ENCODE measurements at regions not wholly inside any gene's neighbourhood (a gene's known extent, or its start where the extent isn't known, plus 50 kb on each side); places are given as distances from the start of the nearest gene placed in this dataset.

DNA sequence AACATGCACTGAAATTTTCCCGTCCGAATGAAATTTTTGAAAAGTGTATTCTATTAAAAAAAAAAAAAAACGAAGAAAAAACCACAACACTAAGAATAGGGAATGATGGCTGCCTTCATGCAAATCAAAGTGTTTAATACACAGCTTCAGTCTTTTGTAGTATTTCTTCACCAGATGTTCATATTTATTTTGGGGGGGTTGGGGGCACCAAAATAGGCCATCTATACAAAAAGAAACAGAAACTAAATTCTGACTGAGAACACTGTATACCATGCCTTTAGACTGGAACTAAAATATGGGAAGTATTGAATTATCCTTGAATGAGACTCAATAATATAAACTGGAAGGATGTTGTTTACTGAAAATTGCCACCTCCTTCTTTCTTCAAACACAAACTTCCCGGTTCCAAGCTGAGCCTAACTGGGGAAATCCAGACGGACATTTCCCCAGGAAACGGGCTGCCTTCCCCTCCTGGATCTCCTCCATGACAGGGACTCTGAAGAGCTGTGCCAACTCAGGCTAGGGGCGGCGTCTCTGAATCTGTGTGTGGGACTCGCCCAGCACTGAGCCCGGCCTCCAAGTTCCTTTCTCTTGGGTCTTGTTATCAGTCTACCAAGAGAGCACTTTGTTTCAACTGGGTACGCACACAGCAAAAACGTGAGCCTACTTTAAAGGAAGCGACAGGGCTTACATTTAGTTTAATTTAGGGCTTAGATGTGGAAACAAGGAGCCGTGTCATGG is 511.3 kb upstream of the ADAMTS16 start:
- no peak for DNase-seq (ENCODE audit: low read depth, low spot score)

- DNase-seq (ENCODE audit: low read depth, low spot score) = no peak
Measured at GRCh38 chr5:4630031-4630430, 510.1 kb upstream of the ADAMTS16 start.

DNA sequence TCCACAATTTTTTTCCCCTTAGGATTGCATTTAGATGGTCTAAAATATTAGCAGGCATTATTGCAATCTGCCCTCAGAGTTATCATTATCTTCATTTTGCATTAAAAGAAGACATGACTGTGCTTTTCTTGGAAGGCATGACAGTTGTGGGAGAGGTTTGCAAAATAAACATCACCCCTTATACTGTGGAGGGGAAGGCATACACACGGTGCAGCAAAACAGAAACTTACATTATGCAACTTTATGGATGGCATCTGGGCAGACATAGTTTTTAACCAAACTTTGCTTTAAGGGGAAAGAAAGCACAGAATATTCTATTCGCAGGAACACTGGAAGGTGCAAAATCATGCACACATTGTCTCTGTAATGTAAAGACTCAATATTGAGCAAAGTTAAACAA is 505.8 kb upstream of the ADAMTS16 start:
- DNase-seq (ENCODE audit: low read depth, low spot score) = no peak

GRCh38 chr5:4636378-4636777 is 503.8 kb upstream of the ADAMTS16 start:
- no peak for DNase-seq (ENCODE audit: low read depth, low spot score)

GRCh38 chr5:4639946-4640345 is 500.2 kb upstream of the ADAMTS16 start:
- DNase-seq (ENCODE audit: low read depth, low spot score) = no peak

GRCh38 chr5:4640795-4641194 is 499.3 kb upstream of the ADAMTS16 start:
- DNase-seq (ENCODE audit: low read depth, low spot score) = no peak

DNA sequence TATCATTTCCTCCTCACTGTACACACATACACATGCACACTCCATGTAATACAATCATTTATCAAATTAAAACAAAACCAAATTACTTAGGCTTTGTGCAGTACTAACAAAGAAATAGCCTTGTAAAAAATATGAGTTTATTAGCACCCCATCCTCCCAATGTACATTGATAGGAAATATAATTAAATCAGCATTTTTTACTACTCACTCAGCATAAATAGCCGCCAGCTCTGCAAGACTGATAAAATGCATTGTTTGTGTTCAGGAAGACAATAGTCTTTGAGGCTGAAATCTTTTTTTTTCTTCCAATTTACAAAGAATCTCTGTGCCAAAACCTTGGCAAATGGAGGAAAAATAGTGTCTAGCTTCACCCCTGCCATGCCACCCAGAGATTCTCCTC is 497.6 kb upstream of the ADAMTS16 start:
- no peak for DNase-seq (ENCODE audit: low read depth, low spot score)

DNA sequence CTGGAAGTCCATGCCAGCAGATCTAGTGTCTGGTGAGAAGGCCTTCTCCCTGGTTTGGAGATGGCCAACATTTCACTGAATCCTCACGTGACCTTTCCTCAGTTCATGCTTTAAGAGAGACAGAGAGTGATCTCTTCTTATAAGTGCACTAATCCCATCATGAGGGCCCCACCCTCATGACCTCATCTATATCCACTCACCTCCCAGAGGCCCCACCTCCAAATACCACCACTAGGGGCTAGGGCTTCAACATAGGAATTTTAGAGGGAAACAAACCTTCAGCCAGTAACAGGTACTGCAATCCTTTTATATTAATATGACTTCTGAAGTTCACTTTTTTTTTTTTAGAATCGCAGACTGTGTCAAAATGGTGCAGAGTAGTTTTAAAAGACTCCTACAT is 496.9 kb upstream of the ADAMTS16 start:
- no peak for DNase-seq (ENCODE audit: low read depth, low spot score)

DNA sequence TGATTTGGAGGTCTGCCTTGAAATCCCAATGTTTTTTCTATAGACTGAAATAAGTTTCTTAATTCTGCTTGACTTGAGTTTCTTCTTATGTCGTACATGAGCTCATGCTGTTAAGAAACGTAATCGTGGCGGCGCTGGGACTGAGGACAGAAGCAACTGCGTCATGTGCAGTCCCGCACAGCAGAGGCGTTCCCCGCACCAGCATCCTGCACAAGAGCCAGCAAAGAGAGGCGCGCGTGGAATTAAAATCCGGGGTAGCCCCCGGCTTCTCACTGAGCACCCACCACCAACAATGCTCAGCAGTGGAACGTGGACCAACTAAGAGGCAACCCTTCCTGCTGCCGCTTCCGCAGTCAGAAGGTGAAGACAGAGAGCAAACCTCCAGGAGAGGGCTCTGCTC is 496.2 kb upstream of the ADAMTS16 start:
- no peak for DNase-seq (ENCODE audit: low read depth, low spot score)

- no peak for DNase-seq (ENCODE audit: low read depth, low spot score)
Measured at GRCh38 chr5:4646715-4647375, 493.3 kb upstream of the ADAMTS16 start.

GRCh38 chr5:4647955-4648354 is 492.2 kb upstream of the ADAMTS16 start:
- no peak for DNase-seq (ENCODE audit: low read depth, low spot score)

GRCh38 chr5:4651806-4652565 is 488.1 kb upstream of the ADAMTS16 start:
- no peak for DNase-seq (ENCODE audit: low read depth, low spot score)

GRCh38 chr5:4653475-4653874 is 486.7 kb upstream of the ADAMTS16 start:
- DNase-seq (ENCODE audit: low read depth, low spot score) = no peak

- DNase-seq (ENCODE audit: low read depth, low spot score) = no peak
Measured at GRCh38 chr5:4659851-4660250, 480.3 kb upstream of the ADAMTS16 start.

DNA sequence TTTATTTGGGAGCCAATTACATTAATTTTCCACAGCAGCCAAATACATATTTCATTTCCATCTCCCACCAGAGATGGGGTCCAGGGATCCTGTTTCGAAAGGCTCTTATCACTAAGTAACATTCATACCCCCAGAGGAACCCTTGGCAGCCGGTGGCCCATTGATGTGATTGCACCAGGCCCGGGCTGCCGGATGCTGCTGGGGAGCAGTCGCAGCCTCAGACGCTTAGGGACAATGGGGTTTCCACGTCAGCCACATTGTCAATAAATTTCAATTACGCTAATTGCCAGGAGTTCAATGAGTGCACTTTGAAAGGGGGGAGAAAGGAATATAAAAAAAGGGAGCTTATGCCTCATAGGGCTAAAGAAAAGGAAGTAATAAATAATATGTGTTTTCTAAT is 478.8 kb upstream of the ADAMTS16 start:
- no peak for DNase-seq (ENCODE audit: low read depth, low spot score)

- no peak for DNase-seq (ENCODE audit: low read depth, low spot score)
Measured at GRCh38 chr5:4661836-4662235, 478.3 kb upstream of the ADAMTS16 start.

GRCh38 chr5:4662756-4663155 is 477.4 kb upstream of the ADAMTS16 start:
- DNase-seq (ENCODE audit: low read depth, low spot score) = no peak

GRCh38 chr5:4665911-4666310 is 474.2 kb upstream of the ADAMTS16 start:
- DNase-seq (ENCODE audit: low read depth, low spot score) = no peak

- DNase-seq (ENCODE audit: low read depth, low spot score) = no peak
Measured at GRCh38 chr5:4674166-4674565, 466.0 kb upstream of the ADAMTS16 start.

- no peak for DNase-seq (ENCODE audit: low read depth, low spot score)
Measured at GRCh38 chr5:4676934-4677333, 463.2 kb upstream of the ADAMTS16 start.

DNA sequence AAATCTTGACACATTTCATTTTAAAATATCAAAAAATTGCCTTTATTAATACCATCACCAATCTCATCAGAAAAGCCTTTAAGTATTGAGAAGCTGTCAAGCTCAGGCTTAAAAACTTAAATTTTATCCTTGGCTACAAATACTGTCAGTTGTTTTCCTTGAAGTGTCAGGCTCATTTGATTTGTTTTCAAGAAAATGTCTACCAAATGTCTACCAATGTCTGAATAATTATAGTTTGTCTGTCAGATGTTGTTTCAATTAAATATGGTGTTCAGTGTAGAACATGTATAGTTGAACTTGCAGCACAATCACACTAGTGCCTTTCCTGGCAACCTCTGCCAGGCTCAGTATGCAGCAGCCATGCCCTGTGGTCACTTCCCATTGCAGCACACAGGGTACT is 455.2 kb upstream of the ADAMTS16 start:
- DNase-seq (ENCODE audit: low read depth, low spot score) = no peak

DNA sequence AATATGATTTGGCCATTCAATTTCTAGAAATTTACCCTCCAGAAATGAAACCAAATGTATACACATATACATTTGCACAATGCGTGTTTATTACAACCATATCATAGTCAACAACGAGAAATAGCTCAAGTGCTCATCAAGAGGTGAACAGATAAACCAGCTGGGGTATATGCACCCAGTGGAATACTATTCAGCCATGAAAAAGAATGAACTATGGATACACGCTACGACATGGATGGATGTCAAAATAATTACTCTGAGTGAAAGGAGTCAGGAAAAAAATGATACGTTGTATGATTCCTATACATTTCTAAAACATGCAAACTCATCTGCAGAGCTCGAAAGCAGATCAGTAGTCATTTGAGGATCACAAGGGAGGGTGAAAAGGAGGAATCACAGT is 441.5 kb upstream of the ADAMTS16 start:
- no peak for DNase-seq (ENCODE audit: low read depth, low spot score)

GRCh38 chr5:4699592-4699991 is 440.5 kb upstream of the ADAMTS16 start:
- no peak for DNase-seq (ENCODE audit: low read depth, low spot score)

Measured in iPS DF 19.7 (cell line).